MG63 (cell line): ENCODE measurements at regions not wholly inside any gene's neighbourhood (a gene's known extent, or its start where the extent isn't known, plus 50 kb on each side); places are given as distances from the start of the nearest gene placed in this dataset.

Experiments used
- DNase-seq: peaks from one replicate; pipeline ENCODE4 v3.0.0-alpha.2; 2020
- H3K27me3 ChIP-seq: fragments of 250-450 bp; sonication (Bioruptor Pico); 2 replicates; pipeline ENCODE4 v1.5.1; 2020; ENCODE audit warnings: mild to moderate bottlenecking, moderate library complexity
- H3K36me3 ChIP-seq: fragments of 250-450 bp; sonication (Bioruptor Pico); 2 replicates; pipeline ENCODE4 v1.5.1; 2020; ENCODE audit warnings: mild to moderate bottlenecking, moderate library complexity
- H3K4me3 ChIP-seq: fragments of 250-450 bp; sonication (Bioruptor Pico); 2 replicates; pipeline ENCODE4 v1.5.1; 2020; ENCODE audit warnings: mild to moderate bottlenecking, moderate library complexity
- H3K9me3 ChIP-seq: fragments of 250-450 bp; sonication (Bioruptor Pico); 2 replicates; pipeline ENCODE4 v1.5.1; 2020; ENCODE audit warnings: mild to moderate bottlenecking, moderate library complexity

DNA sequence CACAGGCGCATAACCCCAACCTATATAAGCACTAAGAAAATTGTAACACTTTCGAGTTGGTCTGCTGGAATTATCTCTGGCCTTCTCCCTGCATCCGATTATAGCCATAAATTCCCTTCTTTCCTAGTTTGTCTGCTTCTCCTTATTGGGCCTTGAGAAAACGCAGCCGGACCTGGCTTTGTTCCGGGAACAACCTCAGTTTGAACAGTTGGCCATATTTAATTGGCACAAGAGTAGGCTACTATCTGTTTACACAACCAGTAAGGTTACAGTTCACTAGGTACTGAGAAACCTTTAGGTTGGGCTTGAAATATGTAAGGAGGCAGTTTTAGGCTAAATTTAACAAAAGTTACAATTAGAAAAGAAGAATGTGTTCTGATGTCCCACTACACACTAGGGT, 176.1 kb downstream of the IPO8 start:
- no peak overlapping the region for H3K4me3 ChIP-seq
- no peaks in the 10 kb centered on the region for H3K36me3 ChIP-seq
- no peak for DNase-seq
- no peaks in the 10 kb centered on the region for H3K27me3 ChIP-seq
- H3K9me3 ChIP-seq: no peaks in the 10 kb centered on the region

DNA sequence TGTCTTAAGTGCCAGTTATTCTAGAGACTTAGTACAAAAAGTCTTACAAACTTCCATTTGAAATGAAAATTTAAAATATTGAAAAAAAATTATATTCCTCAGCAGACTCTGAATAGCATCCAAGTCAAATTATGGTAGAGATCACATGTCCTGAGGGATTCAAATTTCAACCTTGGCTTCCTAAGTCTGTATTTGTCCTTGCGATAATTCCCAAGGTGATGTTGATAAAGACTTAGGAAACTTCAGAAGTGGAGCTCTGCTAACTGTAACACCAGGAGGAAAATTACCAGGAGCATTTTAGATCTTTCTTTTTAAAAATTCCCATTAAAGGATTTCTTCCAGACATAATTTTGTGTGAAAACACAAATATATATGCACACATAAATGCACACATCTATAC, 178.3 kb downstream of the IPO8 start:
- no peaks in the 10 kb centered on the region for H3K27me3 ChIP-seq

GRCh38 chr12:30515351-30515750, 180.3 kb downstream of the IPO8 start:
- H3K27me3 ChIP-seq: no peaks in the 10 kb centered on the region
- DNase-seq: no peak
- no peaks in the 10 kb centered on the region for H3K9me3 ChIP-seq
- no peaks in the 10 kb centered on the region for H3K36me3 ChIP-seq
- H3K4me3 ChIP-seq: no peak overlapping the region

More for the DNA sequence above, 178.3 kb downstream of the IPO8 start:
- no peaks in the 10 kb centered on the region for H3K36me3 ChIP-seq
- no peaks in the 10 kb centered on the region for H3K9me3 ChIP-seq
- DNase-seq: no peak
- no peak overlapping the region for H3K4me3 ChIP-seq

- H3K36me3 ChIP-seq: no peaks in the 10 kb centered on the region
Measured at GRCh38 chr12:30514666-30515065, 181.0 kb downstream of the IPO8 start.

DNA sequence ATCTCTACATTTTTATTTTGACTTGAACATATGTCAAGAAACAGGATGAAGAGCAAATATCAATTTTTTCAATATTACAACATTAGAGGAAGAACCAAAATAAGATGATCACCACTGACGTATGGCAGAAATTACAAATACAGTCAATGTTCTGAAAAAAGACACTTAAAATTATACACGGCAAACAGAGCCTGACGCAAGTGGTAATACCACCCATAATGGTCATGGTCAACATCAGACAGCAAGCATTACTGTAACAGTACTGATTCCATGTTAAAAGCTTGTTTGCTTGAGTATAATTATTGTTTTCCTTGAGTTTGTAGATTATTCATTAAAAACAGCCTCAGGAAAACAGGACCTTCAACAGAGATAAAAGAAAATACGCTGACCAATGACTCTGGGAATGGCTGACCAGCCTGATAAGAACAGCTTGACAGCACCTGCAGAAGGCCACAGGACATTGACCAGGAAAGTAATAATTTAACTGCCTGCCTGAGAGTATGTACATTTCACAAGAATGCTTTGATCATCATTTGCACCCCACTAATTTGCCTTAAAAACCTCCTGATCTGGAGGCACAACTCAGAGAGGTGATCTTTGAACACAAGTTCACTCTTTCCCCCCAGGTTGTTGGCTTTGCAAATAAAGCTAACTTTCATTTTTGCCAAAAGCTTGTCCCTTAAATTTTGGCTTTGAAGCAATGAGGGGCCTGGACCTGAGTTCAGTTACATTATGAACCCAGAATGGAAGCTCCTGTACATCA, 187.3 kb downstream of the IPO8 start:
- H3K9me3 ChIP-seq: no peaks in the 10 kb centered on the region
- no peak for DNase-seq
- peaks cover 4% of the 10 kb centered on the region for H3K27me3 ChIP-seq
- no peak overlapping the region for H3K4me3 ChIP-seq
- H3K36me3 ChIP-seq: no peaks in the 10 kb centered on the region

More at GRCh38 chr12:30514666-30515065, 181.0 kb downstream of the IPO8 start:
- H3K4me3 ChIP-seq: no peak overlapping the region
- no peak for DNase-seq
- no peaks in the 10 kb centered on the region for H3K27me3 ChIP-seq
- H3K9me3 ChIP-seq: no peaks in the 10 kb centered on the region

DNA sequence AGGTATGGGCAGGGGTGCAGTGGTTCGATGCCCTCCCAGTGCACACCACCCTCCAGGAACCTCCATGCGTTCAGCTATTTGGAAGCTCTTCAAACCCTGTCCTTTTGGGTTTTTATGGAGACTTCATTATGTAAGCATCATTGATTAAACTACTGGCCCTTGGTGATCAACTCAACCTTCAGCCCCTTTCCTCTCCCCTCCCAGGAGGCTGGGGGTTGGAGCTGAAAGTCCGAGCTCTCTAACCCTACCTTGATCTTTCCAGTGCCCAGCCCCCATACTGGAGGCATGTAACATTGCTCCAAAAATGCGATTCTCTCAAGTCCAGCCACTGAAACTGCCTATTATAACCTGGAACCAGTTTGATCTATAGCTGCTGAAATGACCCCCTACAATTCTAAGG, 188.1 kb downstream of the IPO8 start:
- H3K36me3 ChIP-seq: no peaks in the 10 kb centered on the region
- no peak for DNase-seq
- H3K27me3 ChIP-seq: peaks cover 4% of the 10 kb centered on the region
- H3K9me3 ChIP-seq: no peaks in the 10 kb centered on the region
- H3K4me3 ChIP-seq: no peak overlapping the region

DNA sequence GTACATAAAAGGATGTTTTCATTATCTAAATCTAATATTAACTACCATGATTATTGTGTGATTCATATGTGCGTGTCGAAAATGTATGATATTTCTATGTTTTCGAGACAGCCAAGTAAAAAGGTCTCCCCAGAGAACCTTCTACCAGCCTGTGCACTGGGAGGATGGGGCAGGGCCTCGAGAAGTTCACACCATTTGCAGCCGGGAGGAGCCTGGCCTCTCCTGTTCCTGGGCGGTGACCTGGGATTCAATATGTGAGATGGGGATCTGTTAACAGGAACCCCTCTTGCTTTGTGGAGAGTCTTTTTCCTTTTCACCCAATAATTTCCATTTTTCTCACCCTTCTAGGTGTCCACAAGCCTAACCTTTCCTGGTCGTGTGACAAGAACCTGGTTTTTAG, 189.3 kb downstream of the IPO8 start:
- DNase-seq: no peak
- Histone ChIP-seq H3K4me3 (no peak overlapping the region), H3K27me3 (peaks cover 12% of the 10 kb centered on the region), H3K9me3 (no peaks in the 10 kb centered on the region), H3K36me3 (no peaks in the 10 kb centered on the region)

GRCh38 chr12:30501718-30502117, 194.0 kb downstream of the IPO8 start:
- Histone ChIP-seq H3K36me3 (no peaks in the 10 kb centered on the region), H3K27me3 (peaks cover 12% of the 10 kb centered on the region), H3K9me3 (no peaks in the 10 kb centered on the region), H3K4me3 (no peak overlapping the region)
- no peak for DNase-seq

DNA sequence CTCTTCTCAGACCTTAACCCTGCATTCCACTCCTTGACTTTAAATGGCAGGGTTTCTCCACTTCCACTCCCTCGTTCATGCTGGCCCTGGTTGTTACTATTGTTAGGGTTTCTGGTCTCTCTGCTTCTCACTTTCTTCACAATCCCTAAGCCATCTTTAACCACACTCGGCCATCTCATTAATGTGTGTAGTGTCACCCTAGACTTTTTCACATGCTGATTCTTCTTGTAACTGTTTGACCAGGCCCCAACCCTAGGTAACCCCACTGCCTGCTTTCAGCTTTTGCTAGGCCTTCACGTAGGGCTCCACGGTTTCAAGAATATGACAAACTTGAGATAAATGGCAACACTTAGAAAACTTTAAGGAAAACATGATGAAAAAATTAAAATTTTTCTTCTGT, 195.1 kb downstream of the IPO8 start:
- H3K36me3 ChIP-seq: no peaks in the 10 kb centered on the region
- no peak for DNase-seq

DNA sequence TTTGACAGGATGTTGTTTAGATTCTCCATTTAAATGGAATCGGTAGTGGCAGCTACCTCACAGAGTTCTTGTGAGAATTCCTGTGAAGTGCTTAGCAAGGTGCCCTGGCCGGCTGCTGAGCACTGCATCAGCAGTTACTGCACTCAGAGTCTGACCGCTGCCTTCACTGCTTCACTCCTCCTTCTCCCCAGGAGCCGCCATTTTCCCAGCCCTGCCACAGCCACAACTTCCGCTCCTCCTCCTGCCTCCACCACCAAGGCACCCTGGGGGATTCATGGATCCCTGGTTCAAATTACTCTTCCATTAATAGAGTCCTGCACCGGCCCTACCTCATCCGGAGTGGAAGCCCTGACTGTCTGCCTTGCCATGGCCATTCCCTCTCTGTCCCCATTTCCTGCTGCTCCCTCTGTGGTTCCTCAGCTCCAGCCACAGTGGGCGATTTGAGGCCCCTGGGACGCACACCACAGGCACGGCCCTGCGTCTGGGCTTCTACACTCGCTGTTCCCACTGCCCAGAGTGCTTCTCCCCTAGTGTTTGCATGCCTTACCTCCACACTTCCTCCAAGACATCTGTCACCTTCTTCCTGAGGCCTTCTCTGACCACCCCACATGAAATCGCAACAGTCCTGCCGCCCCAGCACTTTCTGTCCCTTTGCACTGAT, 210.3 kb downstream of the IPO8 start:
- Histone ChIP-seq H3K9me3 (no peaks in the 10 kb centered on the region), H3K27me3 (peaks cover 7% of the 10 kb centered on the region), H3K4me3 (no peak overlapping the region), H3K36me3 (no peaks in the 10 kb centered on the region)
- DNase-seq: no peak

More for the DNA sequence above, 195.1 kb downstream of the IPO8 start:
- Histone ChIP-seq H3K9me3 (no peaks in the 10 kb centered on the region), H3K4me3 (no peak overlapping the region), H3K27me3 (peaks cover 12% of the 10 kb centered on the region)

GRCh38 chr12:30484658-30485057, 211.0 kb downstream of the IPO8 start:
- no peak overlapping the region for H3K4me3 ChIP-seq
- H3K36me3 ChIP-seq: no peaks in the 10 kb centered on the region
- no peaks in the 10 kb centered on the region for H3K9me3 ChIP-seq
- DNase-seq: no peak
- H3K27me3 ChIP-seq: peaks cover 7% of the 10 kb centered on the region

GRCh38 chr12:30482650-30483049, 213.0 kb downstream of the IPO8 start:
- Histone ChIP-seq H3K4me3 (no peak overlapping the region), H3K9me3 (no peaks in the 10 kb centered on the region), H3K36me3 (no peaks in the 10 kb centered on the region), H3K27me3 (peaks cover 7% of the 10 kb centered on the region)
- no peak for DNase-seq

DNA sequence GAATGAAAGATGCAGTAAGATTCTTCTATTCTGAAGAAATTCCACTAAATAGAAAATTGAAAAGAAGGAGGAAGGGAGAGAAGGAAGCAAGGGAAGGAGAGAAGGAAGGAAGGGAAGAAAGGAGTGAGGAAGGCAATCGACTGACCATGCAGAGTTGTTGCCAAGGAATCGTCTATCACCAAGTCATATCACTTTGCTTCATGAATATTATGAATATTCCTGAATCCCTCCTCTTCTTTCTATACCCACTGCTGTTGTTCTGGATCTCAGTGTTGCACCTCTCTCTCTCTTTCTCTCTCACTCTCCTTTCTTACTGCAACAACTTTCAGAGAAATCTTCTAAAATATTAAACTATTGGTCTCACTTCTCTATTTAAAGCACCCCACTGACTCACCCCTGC, 222.4 kb downstream of the IPO8 start:
- Histone ChIP-seq H3K9me3 (no peaks in the 10 kb centered on the region), H3K27me3 (peaks cover 2% of the 10 kb centered on the region; the same call in 1 of the 2 replicates), H3K4me3 (no peak overlapping the region), H3K36me3 (no peaks in the 10 kb centered on the region)
- DNase-seq: no peak

GRCh38 chr12:30466093-30466585, 229.5 kb downstream of the IPO8 start:
- DNase-seq: no peak
- Histone ChIP-seq H3K36me3 (no peaks in the 10 kb centered on the region), H3K4me3 (no peak overlapping the region), H3K9me3 (no peaks in the 10 kb centered on the region), H3K27me3 (no peaks in the 10 kb centered on the region; the same call in 1 of the 2 replicates)

- H3K4me3 ChIP-seq: no peak overlapping the region
- H3K27me3 ChIP-seq: no peaks in the 10 kb centered on the region; the same call in 1 of the 2 replicates
- no peaks in the 10 kb centered on the region for H3K36me3 ChIP-seq
- H3K9me3 ChIP-seq: no peaks in the 10 kb centered on the region
- no peak for DNase-seq
Measured at GRCh38 chr12:30463636-30464035, 232.0 kb downstream of the IPO8 start.

GRCh38 chr12:30462249-30462648, 233.4 kb downstream of the IPO8 start:
- DNase-seq: no peak
- no peaks in the 10 kb centered on the region for H3K36me3 ChIP-seq
- no peak overlapping the region for H3K4me3 ChIP-seq
- no peaks in the 10 kb centered on the region for H3K9me3 ChIP-seq
- no peaks in the 10 kb centered on the region; the same call in 1 of the 2 replicates for H3K27me3 ChIP-seq

- Histone ChIP-seq H3K4me3 (no peak overlapping the region), H3K27me3 (no peaks in the 10 kb centered on the region; the same call in 1 of the 2 replicates), H3K36me3 (no peaks in the 10 kb centered on the region), H3K9me3 (no peaks in the 10 kb centered on the region)
- DNase-seq: no peak
Measured at GRCh38 chr12:30461026-30461615, 234.5 kb downstream of the IPO8 start.
